Caco-2 (cell line): ENCODE measurements at regions not wholly inside any gene's neighbourhood (a gene's known extent, or its start where the extent isn't known, plus 50 kb on each side); places are given as distances from the start of the nearest gene placed in this dataset.

Experiments used
- BruUV-seq: library from RNA; stranded (reverse); fragments of 400-500 nt; replicated peaks from 2 replicates; lab custom pipeline; 2021; lab: Mats Ljungman, UMichigan
- CTCF ChIA-PET: fragments of 300-600 bp; sonication (Branson Sonifier 250); formaldehyde crosslinking; loops from one replicate; lab custom pipeline; 2022; ENCODE audit warnings: antibody characterized with exemption; lab: Charles Lee
- POLR2A ChIA-PET: fragments of 300-600 bp; sonication (Branson Sonifier 250); formaldehyde crosslinking; loops from one replicate; lab custom pipeline; 2022; ENCODE audit warnings: antibody characterized with exemption; lab: Charles Lee
- DNase-seq, 2 experiments: peaks; one replicate each; pipeline versions ENCODE4 v3.0.0 to v3.0.0-alpha.2; 2020 to 2022
- H3K27me3 ChIP-seq: replicated peaks from 2 replicates; pipeline ENCODE4 v1.6.0; 2011; ENCODE audit warnings: low read length; ENCODE audit not compliant: control insufficient read depth, insufficient read depth
- H3K36me3 ChIP-seq: 2 replicates; pipeline ENCODE4 v1.5.1; 2011; ENCODE audit warnings: low read length; ENCODE audit not compliant: control insufficient read depth, insufficient read depth
- H3K4me1 ChIP-seq: fragments of 250-450 bp; sonication (Bioruptor Pico); 2 replicates; pipeline ENCODE4 v1.5.1; 2020; ENCODE audit warnings: mild to moderate bottlenecking
- H3K4me3 ChIP-seq: 2 replicates; pipeline ENCODE4 v1.5.1; 2011; ENCODE audit warnings: low read depth, mild to moderate bottlenecking, control low read depth, low read length
- H3K9me3 ChIP-seq: fragments of 250-450 bp; sonication (Bioruptor Pico); 2 replicates; pipeline ENCODE4 v1.5.1; 2020; ENCODE audit warnings: mild to moderate bottlenecking, moderate library complexity
- H3K27ac Mint-ChIP-seq: one replicate; pipeline ENCODE4 v1.8.0; 2022; ENCODE audit warnings: mixed read lengths; ENCODE audit not compliant: unreplicated experiment
- H3K27me3 Mint-ChIP-seq: one replicate; pipeline ENCODE4 v1.8.0; 2022; ENCODE audit warnings: mixed read lengths; ENCODE audit not compliant: insufficient read depth, unreplicated experiment
- H3K36me3 Mint-ChIP-seq: one replicate; pipeline ENCODE4 v1.8.0; 2022; ENCODE audit warnings: mild to moderate bottlenecking, mixed read lengths; ENCODE audit not compliant: insufficient read depth, unreplicated experiment
- H3K4me1 Mint-ChIP-seq: one replicate; pipeline ENCODE4 v1.8.0; 2022; ENCODE audit warnings: low read depth, mixed read lengths; ENCODE audit not compliant: unreplicated experiment
- H3K4me3 Mint-ChIP-seq: one replicate; pipeline ENCODE4 v1.8.0; 2022; ENCODE audit warnings: mild to moderate bottlenecking, moderate library complexity, mixed read lengths; ENCODE audit not compliant: unreplicated experiment
- H3K9me3 Mint-ChIP-seq: one replicate; pipeline ENCODE4 v1.8.0; 2022; ENCODE audit warnings: mixed read lengths; ENCODE audit not compliant: unreplicated experiment
- intact Hi-C: fragments of 100-400 bp; cut with micrococcal nuclease; formaldehyde crosslinking; loops from one replicate; pipeline ENCODE4 v1.10.0; 2022; ENCODE audit not compliant: unreplicated experiment
- TF ChIP-seq, protein P1 (sequence below), 2 experiments: fragments of 200-600 bp in 1 of 2; IDR thresholded peaks; 1 replicate in 1 of 2; 2 replicates in 1 of 2; pipeline versions ENCODE4 v1.5.1 to v1.8.0; 2011 to 2022; ENCODE audit warnings: antibody characterized with exemption in 1 of 2, control low read depth in 1 of 2, inconsistent platforms in 1 of 2, low read depth in 1 of 2, low read length in 1 of 2, mild to moderate bottlenecking in 1 of 2, moderate library complexity in 1 of 2; ENCODE audit not compliant: insufficient read depth in 1 of 2, severe bottlenecking in 1 of 2, unreplicated experiment in 1 of 2

DNA sequence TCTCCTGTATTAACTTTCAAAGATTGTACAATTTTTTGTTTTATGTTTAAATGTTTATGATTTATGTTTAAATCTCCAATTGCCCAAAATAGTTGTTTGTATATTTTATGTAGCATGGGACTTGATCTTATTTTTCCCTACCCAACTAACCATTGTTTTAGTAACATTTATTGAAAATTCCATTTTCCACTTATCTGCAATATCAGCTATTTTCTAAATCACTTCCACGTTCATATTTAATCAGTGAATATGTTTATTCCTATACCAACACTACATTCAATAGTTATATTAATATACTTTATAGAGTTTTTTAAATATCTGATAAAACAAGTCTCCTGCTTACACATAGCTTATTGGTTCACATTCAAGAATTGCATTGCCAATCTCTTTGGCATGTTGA lies 532.2 kb downstream of the CHSY3 start:
- ChIA-PET CTCF (no interaction called here), POLR2A (no interaction called here)
- no TSS peak for BruUV-seq
- no peak overlapping the region for H3K4me3 ChIP-seq
- no peaks in the 10 kb centered on the region for H3K4me1 ChIP-seq
- H3K27me3 Mint-ChIP-seq, result no peaks in the 10 kb centered on the region
- H3K4me1 Mint-ChIP-seq, result no peaks in the 10 kb centered on the region
- H3K4me3 Mint-ChIP-seq, result no peak overlapping the region
- H3K9me3 Mint-ChIP-seq, result peaks cover 60% of the 10 kb centered on the region
- no peaks in the 10 kb centered on the region; the same call in 1 of the 2 replicates for H3K36me3 ChIP-seq
- H3K36me3 Mint-ChIP-seq, result no peaks in the 10 kb centered on the region
- no peak overlapping the region for H3K27ac Mint-ChIP-seq
- DNase-seq, result no peak
- H3K27me3 ChIP-seq, result no peaks in the 10 kb centered on the region
- intact Hi-C loops, result no loop called here
- H3K9me3 ChIP-seq, result peaks cover 14% of the 10 kb centered on the region
- TF ChIP-seq, protein P1, sequence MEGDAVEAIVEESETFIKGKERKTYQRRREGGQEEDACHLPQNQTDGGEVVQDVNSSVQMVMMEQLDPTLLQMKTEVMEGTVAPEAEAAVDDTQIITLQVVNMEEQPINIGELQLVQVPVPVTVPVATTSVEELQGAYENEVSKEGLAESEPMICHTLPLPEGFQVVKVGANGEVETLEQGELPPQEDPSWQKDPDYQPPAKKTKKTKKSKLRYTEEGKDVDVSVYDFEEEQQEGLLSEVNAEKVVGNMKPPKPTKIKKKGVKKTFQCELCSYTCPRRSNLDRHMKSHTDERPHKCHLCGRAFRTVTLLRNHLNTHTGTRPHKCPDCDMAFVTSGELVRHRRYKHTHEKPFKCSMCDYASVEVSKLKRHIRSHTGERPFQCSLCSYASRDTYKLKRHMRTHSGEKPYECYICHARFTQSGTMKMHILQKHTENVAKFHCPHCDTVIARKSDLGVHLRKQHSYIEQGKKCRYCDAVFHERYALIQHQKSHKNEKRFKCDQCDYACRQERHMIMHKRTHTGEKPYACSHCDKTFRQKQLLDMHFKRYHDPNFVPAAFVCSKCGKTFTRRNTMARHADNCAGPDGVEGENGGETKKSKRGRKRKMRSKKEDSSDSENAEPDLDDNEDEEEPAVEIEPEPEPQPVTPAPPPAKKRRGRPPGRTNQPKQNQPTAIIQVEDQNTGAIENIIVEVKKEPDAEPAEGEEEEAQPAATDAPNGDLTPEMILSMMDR (IDR thresholded peaks at IDR 0.05; ENCODE audit: insufficient read depth in 1 of 2, low read depth in 1 of 2, low read length in 1 of 2, severe bottlenecking in 1 of 2, unreplicated experiment in 1 of 2), result no peak

DNA sequence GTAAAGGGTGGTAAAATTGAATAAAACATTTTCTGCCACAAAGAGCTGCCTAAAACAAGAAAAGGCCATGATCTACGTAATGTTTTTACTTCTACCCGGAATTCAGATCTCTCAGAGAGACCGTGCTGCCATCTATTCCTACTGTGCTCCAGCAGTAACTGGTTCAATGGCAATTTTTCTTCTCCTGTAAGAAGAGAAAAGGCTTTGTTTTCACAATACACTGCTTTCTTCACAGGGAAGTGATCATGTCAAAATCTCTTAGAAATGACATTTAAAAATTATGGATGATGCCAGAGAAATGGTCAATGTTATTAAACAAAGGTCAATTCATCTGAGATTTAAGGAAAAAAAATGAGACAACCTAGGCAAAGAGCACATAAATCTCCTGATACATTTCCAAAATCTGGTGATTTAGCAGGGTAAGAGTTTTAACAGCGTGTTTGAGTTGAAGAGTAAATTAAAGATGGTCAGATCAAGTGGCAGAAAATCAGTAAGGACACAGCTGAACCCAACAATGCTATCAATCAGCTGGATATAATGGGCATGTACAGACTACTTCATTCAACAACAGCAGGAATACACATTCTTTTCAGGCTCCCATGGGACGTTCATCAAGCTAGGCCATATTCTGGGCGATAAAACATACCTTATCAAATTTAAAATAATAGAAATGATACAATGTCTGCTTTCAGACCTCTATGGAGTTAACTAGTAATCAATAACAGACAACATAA lies 523.1 kb downstream of the CHSY3 start:
- Mint-ChIP-seq H3K36me3 (no peaks in the 10 kb centered on the region), H3K27me3 (no peaks in the 10 kb centered on the region), H3K9me3 (peaks cover 14% of the 10 kb centered on the region), H3K4me1 (peaks cover 6% of the 10 kb centered on the region), H3K4me3 (no peak overlapping the region), H3K27ac (no peak overlapping the region)
- no TSS peak for BruUV-seq
- CTCF ChIA-PET, result no interaction called here
- TF ChIP-seq, protein P1 (IDR thresholded peaks at IDR 0.05; ENCODE audit: insufficient read depth in 1 of 2, low read depth in 1 of 2, low read length in 1 of 2, severe bottlenecking in 1 of 2, unreplicated experiment in 1 of 2), result no peak
- no peak for DNase-seq
- POLR2A ChIA-PET, result no interaction called here
- intact Hi-C loops, result no loop called here
- H3K4me3 ChIP-seq, result no peak overlapping the region
- no peaks in the 10 kb centered on the region for H3K36me3 ChIP-seq
- no peaks in the 10 kb centered on the region for H3K9me3 ChIP-seq
- peaks cover 5% of the 10 kb centered on the region; the same call in 1 of the 2 replicates for H3K4me1 ChIP-seq
- no peaks in the 10 kb centered on the region for H3K27me3 ChIP-seq

DNA sequence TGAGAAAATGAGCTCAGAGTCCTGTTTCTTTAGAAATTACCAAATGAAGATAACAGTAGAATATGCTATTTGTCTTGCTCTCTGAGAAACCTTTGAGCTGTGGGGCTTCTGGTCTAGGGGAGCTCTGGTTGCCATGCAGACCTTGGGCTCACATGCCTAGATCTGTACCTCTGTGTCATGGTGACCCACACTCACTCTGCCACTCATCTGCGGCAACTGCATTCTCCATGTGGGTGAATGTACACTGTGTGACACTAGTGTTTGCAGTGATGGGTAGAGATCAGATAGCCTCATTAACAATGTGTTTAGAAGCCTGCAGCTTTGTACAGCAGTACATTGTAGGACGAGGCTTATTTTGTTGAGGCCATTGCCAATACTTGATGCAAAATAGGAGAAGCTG lies 521.2 kb downstream of the CHSY3 start:
- CTCF ChIA-PET, result no interaction called here
- TF ChIP-seq, protein P1 (IDR thresholded peaks at IDR 0.05; ENCODE audit: insufficient read depth in 1 of 2, low read depth in 1 of 2, low read length in 1 of 2, severe bottlenecking in 1 of 2, unreplicated experiment in 1 of 2), result no peak
- intact Hi-C loops, result no loop called here
- DNase-seq, result no peak
- H3K4me1 ChIP-seq, result peaks cover 5% of the 10 kb centered on the region; the same call in 1 of the 2 replicates
- no peaks in the 10 kb centered on the region for H3K9me3 ChIP-seq
- Mint-ChIP-seq H3K27ac (no peak overlapping the region), H3K36me3 (no peaks in the 10 kb centered on the region), H3K4me3 (no peak overlapping the region), H3K27me3 (no peaks in the 10 kb centered on the region), H3K4me1 (peaks cover 6% of the 10 kb centered on the region), H3K9me3 (peaks cover 13% of the 10 kb centered on the region)
- BruUV-seq, result no TSS peak
- no peaks in the 10 kb centered on the region for H3K27me3 ChIP-seq
- no peaks in the 10 kb centered on the region for H3K36me3 ChIP-seq
- POLR2A ChIA-PET, result no interaction called here
- no peak overlapping the region for H3K4me3 ChIP-seq
